GM19324 (cell line): ENCODE measurements at regions not wholly inside any gene's neighbourhood (a gene's known extent, or its start where the extent isn't known, plus 50 kb on each side); places are given as distances from the start of the nearest gene placed in this dataset.
"Not testable (repeated sequence)": the region's sequence is repeated elsewhere in the genome, so short reads cannot be mapped to it uniquely, and the experiment has no call there.

Experiments
- ATAC-seq: cut with Tn5 transposase; IDR thresholded peaks from one replicate; pipeline ENCODE4 v1.9.1; 2021; ENCODE audit warnings: mild to moderate bottlenecking, moderate library complexity; ENCODE audit not compliant: unreplicated experiment, low FRiP score

DNA sequence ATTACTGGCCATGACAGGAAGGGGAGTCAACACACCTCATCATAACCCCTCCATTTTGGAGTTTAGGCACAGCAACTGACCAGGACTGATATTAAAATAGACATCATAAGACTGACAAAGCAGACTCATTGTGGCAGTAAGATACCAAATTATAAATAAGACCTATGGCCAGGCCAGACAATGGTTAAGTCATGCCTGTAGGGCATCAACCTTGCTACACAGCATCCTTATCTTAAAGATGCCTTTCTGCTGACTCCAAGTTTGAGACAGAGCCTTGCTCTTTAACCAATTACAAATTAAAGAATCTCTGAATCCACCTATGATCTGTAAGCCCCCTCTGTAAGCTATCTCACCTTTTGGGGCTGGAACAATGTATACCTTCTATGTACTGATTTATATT, 65.5 kb downstream of the VCX2 start:
- no peak for ATAC-seq

DNA sequence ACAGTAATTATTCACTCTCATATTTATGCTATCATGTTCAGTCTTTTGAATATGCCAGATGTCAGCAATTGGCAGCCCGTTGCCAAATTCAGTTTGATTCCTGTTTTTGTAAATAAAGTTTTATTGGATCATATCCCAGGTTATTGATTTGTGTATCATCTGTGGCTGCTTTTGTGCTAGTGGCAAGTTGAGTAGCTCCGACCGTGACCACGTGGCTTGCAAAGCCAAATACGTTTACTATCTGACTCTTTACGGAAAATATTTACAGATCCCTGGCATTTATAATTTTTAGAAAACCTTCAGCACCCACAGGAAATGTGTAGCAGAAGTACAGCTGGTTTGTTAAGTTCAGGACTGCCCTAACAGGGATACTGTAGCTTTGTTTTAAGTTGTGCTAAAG, 67.4 kb downstream of the VCX2 start:
- ATAC-seq = no peak

DNA sequence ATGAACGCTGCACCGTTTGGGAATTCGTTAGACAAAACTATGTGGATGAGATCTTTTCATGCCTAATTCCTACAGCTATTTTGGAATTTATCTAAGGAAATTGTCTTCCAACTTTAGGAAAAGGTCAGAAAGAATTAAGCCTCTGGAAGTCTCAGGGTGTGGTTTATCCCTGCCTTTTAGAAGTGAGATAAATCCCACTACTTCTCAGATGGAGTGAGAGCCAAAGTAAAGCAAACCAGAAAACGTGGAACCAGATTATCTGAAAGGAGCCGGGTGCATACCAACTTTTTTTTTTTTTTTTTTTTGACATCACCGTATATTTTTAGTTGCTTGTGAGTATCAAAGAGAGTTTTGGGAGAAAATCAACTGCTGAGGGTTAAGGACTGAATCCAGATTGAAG, 79.6 kb downstream of the VCX2 start:
- no peak for ATAC-seq

DNA sequence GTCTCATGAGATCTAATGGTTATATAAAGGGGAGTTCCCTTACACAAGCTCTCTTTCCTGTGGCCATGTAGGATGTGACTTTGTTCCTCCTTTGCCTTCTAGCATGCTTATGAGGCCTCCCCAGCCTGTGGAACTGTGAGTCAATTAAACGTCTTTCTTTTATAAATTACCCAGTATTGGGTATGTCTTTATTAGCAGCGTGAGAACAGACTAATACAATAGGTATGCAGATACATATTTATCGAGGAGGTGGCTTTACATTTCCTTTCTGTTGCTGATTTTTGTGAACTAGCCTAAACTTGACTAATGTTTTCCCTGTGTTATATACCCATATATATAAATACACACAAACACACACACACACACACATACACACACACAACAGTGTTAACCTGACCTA, 80.2 kb downstream of the VCX2 start:
- ATAC-seq = no peak

DNA sequence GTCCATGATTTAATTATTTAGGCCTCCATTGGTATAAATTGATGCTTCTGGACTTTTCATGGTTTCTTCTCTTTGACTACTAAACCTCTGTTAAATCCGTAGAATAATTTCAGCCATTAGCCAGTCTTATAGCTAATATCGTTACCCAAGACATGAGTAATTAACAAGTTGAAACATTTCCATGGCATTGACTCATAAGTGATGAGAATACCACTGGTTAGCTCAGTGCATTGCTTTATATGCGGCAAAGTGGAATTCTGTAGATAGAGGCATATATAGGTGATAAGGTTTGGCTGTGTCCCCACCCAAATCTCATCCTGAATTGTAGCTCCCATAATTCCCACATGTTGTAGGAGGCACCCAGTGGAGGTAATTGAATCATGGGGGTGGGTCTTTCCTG, 80.6 kb downstream of the VCX2 start:
- ATAC-seq = no peak

DNA sequence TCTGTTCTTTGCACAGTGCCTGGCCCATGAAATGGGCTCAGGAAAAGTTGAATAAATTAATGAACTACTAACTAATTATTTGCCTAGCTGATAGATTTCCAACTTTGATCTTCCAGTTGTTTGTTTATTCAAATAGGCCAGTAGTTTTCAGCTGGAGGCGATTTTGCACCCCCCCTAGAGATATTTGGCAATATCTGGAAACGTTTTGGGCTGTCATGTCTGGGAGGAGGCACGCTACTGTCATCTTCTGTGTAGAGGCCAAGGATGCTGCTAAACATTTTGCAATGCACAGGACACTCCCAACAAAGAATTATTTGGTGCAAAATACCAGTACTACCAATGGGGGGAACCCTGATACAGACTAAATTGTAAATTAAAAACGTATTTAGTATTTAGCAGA, 81.9 kb downstream of the VCX2 start:
- no peak for ATAC-seq

DNA sequence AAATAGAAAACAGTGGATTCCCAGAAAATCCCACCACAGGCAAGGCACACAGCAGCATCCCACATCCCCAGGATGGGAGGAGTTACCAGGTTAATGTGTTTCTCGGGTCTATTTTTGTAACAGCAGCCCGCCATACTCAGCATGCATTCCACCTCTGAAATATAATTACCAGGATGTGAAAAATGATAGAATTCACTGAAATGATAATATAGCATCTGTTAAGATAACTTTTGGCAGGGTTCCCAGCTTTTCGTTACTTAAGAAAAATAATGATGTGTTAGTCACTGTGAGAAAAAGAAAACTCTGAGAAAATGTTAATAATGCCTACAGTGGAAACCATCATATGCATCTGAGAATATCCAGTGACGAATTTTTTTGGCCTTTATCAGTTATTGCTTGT, 87.1 kb downstream of the VCX2 start:
- ATAC-seq = no peak

DNA sequence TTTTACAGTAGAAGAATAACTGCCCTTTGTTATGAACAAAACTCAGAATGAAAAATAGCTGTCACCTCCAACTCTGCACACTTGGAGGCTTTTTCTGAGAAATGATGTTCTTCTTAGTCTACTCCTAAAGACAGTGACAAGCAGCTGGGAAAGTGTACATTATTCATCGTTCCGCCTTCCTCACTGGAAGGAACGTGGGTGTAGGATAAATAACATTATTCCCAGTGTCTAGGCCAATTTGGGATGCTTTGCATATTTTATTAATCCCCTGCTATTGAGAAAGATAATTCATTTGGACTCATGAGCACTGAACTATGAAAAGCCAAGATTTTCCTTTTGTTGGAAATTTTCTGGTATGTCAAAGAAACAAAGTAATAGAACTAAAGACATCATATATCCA, 87.8 kb downstream of the VCX2 start:
- ATAC-seq = no peak

DNA sequence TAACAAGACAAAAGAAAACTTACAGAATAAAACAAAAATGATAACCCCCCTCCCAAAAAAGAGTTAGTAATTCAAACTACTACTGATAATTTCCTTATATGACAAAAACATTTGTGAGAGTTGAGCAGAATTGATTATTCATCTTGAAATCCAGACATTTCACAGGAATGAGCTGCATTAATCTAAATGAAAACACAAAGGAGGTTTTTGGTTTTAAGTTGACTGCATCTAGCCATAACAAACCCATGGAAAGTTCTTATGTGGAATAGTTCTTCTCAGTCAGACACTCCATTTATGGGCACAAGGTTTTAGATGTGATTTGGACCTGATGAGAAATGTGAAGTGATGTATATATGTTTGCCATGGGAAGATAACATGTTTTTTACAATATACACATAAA, 95.4 kb downstream of the VCX2 start:
- ATAC-seq = no peak

DNA sequence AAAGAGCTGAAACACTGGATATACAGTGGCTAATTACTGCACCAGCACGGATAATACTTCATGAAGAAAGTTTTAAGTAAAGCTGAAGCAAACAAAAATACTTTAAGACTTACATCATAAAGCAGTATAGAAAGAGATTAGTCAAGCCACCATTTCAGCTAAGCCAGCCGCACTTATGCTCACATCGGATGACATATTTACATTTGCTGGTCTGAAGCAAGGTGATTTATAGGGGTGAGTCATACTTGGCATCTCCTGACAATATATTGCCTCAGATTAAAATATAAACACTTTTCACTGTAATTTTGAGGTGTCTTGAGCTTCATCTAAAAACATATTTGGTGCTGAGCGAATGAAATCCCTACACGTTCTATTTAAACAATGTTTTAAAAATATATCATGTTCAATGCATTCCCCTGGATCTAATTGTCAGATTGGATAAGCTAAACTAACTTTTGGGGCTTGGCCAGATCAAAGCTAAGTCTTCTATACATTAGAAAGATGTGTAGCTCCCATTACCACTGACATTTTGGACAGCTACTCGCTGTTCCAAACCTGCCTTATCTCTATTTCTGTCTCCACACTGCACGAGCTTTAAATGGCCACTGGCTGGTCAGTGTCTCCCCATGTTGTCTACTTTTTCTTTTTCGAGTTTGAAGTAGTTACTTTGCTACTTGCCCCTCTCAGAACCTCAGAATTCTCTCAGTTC, 103.2 kb downstream of the VCX2 start:
- ATAC-seq = no peak

DNA sequence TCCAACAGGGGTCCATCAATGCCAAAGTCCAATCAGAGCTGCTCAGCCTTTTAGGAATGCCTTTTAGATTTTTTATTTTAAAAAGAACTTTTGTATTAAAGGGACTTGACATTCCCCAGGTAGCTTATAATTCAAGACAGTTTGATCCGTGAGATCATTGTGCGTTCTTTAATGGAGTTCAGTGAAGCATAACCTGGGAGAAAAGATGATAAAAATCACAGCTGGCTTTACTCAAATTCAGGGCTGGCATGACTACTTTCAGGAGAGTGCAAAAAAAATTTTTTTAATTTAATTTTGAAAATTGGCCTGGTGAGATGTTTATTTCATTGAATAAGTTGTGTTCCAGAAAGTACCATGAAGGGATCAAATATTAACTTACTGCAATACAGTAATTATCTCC, 118.2 kb downstream of the VCX2 start:
- ATAC-seq = no peak

DNA sequence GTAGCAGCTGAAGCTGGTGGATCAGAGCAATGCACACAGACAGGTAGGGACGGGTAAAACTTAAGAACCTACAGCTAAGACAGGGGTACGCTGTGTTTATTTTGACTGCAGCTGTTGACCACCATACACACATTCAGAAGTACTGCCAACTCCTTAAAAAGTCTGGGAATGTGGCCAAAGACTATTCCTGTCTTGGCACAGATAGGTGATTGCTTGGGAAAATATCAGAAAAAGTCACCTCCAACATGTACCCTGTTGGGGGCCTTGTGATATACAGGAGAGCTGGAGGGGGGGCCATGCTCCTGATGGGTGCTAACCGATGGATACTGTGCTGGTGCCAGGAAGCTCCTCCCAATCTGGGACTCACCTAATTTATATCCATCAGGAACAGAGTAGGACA, 121.2 kb downstream of the VCX2 start:
- no peak for ATAC-seq

DNA sequence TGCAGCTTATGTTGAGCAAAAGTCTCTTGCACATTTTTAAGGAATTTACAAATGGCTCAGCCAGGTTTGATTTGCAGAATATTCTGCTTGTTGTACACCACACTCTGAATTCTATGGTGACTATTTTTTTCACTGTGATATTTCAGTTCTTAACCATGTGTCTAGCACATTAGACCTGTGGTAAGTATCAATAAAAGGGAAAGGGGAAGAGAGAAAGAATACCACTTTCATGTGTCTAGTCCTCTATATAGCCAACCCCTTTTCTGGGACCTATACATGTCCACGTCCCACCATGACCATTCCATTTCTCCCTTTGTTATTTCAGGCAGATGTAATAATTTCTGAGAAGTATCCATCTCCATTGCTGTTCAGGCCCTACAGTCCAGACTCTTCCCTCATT, 121.3 kb upstream of the PNPLA4 start:
- ATAC-seq = no peak

DNA sequence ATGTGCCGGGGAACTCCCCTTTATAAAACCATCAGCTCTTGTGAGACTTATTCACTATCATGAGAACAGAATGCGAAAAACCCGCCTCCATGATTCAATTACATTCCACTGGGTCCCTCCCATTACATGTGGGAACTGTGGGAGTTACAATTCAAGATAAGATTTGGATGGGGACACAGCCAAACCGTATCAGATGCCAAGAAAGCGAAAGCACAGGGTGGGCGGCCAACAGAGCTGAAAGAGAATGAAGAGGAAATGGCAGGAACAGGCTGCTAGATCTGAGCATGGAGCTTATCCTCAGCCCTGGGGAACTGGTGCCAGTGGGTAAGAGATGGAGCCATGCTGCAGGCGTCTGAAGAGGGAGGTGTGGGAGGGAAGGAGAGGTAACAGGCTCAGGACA, 117.7 kb upstream of the PNPLA4 start:
- no peak for ATAC-seq

DNA sequence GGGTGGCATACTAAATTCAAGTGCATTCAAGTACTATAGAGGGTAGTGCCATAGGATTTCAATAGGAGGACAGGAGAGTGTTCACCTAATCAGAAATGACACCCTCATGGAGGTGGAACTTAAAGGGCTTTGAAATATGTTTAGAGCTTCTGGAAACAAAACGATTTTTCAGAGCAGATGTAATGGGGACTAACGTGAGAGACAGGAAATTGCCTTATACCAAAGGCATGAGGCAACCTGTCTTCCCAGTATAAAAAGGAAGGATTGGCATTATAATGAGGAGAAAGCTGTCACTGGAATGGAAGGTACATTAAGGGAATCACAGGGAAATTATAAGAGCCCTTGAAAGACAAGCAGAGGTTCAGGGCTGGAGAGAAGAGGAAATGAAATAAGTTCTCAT, 116.3 kb upstream of the PNPLA4 start:
- no peak for ATAC-seq

DNA sequence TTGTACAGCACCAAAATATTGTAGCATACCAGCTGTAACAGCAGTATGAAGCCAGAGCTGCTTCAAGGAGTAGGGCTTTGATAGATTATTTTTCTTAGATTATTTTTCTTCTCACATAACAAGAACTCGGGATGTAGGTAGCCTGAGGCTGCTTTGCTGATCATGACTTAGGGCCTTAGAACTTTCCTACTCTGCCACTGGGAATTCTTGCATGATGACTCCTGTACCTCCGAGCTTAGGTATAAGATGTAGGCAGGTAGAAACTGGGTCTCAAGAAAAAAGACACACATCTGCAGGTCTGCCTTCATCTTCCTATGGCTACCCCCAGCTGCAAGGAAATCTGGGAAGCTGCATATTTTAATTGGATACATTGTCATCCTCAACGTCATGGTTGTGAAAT, 115.9 kb upstream of the PNPLA4 start:
- ATAC-seq = no peak

DNA sequence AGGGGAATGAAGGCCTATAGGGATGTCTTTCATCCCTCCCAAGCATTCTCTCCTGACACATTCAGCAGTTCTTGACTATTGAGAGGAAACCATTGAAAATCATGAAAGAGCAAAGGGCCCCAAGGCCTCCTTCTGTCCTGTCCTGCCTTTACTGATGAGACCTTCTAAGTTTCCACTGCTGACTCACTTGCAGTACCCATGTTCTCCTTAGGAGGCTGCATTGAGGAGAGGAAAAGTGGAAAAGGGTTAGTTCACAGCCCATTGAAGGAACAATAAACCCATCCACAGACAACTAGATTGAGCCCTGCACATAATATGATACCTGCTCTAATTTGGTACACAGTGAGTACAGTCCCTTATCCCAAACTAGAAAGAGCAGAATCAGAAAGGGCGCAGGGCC, 115.1 kb upstream of the PNPLA4 start:
- ATAC-seq = no peak

DNA sequence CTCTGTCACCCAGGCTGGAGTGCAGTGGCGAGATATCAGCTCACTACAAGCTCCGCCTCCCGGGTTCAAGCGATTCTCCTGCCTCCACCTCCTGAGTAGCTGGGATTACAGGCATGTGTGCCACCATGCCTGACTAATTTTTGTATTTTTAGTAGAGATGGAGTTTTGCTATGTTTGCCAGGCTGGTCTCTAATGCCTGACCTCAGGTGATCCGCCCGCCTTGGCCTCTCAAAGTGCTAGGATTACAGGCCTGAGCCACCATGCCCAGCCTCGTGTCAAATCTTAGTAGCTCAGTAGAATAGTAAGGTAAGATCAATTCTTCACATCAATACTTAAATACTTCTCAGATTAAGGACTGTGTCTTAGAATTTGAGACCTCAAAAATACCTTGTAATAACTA, 112.5 kb upstream of the PNPLA4 start:
- ATAC-seq = not testable (repeated sequence)

DNA sequence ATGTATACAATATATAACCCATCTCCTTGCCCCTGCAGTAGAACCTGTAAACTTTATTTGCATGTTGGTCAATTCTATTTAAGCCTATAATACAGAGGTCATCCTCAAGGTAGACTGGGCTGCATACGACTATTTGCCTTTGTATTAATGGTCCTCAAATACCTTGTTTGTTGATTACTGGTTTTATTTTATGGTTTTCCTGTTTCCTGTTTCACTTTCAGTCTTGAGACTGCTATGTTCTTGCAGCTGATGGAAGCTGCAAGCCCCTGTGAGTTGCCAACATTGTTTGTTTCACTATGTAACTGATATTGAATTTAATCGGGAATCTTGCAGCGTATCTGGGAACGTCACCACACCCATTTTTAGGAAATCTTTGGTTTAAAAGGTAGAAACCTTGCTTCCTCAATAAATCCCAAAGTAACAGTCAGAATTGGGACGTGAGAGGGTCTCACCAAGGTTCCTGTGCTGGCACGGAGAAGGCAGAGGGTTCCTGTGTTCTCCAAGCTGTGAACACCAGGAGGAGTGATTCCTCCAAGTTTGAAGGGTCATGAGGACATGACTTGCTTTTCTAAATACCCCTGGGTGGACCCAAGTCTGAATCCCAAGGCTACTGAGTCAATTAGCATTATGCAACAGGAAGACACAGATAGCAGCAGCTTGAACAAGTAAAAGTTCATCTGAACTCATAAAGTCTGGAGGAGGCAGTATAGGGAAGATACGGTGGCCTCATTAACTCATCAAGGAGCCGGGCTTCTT, 110.6 kb upstream of the PNPLA4 start:
- no peak for ATAC-seq

DNA sequence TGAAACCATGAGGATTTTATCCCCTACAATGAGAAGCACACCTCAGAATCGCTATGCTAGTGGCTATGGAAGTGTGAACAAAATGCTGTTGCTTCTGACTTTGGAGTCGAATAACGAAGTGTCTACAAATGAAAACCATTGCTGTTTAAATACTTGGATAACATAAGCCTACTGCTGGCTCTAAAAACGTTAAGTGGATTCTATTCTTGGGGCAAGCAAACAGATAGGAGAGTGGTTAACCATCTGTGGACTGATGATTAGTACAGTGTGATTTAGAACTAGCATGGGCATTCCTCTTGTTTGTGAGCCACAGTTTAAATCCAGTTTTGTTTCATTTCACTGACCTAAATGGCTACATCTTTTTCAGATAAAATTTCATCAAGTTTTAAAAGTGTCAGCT, 109.7 kb upstream of the PNPLA4 start:
- no peak for ATAC-seq

DNA sequence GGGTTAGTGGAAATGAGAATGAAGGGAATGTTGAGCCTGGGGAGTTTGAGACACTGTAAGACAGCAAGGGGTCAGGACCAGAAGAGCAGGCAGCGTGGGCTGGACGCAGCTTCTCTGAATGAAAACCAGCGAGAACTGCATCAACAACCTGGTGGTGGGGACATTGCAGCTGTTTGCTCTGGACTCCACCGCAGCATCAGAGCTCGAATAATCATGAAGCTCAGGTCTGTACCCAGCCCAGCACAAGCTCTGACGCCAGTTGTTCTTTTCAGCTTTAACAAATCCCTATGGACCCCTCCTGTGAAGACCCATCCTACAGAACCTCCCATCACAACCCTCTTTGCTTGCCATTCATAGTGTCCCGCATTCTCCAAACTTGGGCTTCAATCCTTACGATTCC, 106.8 kb upstream of the PNPLA4 start:
- no peak for ATAC-seq

DNA sequence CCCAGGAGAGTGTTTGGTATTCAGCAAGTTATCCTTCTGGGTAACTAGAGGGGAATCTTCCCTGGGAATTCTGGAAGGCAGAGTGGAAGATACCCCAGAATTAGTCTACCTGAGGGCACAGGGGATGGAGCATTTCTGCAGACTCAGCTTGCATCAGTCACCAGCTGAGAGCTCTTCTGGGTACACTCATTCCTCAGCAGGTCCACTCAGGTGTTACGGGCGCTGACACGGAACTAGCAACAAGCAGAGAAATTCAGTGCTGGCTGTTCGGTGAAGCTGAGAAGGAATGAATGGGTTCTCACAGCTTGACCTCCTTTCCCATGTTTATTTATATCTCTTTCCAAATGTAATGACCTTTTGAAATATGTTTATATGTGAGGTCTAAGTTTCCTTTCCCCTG, 106.0 kb upstream of the PNPLA4 start:
- ATAC-seq = no peak
